Right renal pelvis (tissue), 4 donors: ENCODE measurements at regions not wholly inside any gene's neighbourhood (a gene's known extent, or its start where the extent isn't known, plus 50 kb on each side); places are given as distances from the start of the nearest gene placed in this dataset.

Experiments used
- DNase-seq, 4 donors: peaks; one replicate each; pipeline ENCODE4 v3.0.0-alpha.2; 2013; ENCODE audit warnings: low read depth in 4 of 4, low spot score in 3 of 4, missing footprints in 1 of 4

DNA sequence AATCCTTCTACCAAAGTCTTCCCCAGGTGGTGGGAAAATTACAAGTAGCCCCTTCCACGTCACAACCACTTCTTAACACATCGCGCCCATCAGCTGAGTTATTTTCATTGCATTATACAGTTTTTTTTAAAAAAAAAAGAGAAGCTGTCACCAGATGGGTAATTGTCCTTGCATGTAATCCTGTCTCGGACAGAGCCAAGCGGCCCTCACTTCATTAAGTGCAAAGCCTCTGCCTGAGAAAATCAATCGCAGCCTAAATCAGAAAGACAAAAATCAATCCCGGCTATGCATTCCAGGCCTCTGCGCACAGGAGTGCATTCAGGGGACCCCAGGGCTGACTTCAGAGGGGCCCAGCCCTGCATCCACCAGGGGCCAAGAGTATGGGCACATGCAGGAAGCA, 538.9 kb downstream of the NPHP4 start:
- DNase-seq, result no peak

DNA sequence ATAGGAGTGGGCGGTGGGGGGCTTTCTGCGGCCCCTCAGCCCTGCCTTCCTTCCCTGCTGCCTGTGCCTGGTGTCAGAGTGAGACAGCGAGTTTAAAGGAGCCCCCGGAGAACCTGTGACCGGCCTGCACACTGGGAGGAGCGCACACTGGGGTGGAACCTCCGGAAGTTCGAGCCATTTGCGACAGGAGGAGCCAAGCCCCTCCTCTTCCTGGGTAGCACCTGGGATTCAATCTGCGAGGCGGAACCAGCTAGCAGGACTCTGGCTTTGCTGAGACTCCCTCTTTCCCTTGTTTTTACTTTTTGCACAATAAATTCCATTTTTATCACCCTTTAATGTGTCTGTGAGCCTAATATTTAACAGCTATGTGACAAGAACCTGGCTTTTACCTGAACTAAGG, 540.6 kb downstream of the NPHP4 start:
- no peak for DNase-seq

DNA sequence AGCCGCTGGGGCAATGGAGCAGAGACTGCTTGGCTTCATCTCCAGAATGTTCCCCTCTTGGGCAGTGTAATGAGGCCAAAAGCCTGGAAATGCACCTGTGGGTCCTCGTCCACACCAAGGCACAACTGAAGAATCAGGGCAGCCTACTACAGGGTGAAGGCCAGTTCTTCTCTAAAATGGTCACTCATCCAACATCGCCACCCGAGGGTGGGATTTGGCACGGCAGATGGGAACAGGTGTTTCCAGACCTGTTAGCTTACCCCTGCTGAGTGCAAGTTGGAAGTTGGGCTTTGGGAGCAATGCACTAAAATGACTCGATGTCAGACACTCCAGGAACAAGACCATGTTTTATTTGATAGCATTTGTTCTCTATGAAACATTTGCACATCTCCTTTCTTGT, 543.7 kb downstream of the NPHP4 start:
- DNase-seq, result no peak

DNA sequence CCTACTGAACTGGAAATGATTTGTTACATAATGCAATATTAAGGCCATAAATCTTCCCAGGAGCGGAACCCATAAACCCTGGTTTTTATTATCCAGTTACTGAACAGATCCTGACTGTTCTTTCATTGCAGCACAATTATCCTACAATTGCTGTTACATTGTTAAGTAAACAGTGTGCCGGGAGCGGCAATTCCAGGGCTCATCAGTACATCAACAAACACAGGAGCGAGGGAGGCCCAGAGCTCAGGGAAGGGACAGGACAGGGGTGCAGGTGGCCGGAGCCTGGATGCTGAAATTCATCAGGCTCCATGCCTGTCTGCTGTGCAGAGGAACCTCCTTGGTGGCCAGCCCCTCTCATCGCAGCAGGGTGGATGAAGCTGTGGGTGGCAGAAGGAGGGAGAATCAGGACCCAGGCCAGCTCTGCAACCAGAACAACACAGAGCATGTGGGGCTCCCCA, 544.7 kb downstream of the NPHP4 start:
- no peak for DNase-seq

DNA sequence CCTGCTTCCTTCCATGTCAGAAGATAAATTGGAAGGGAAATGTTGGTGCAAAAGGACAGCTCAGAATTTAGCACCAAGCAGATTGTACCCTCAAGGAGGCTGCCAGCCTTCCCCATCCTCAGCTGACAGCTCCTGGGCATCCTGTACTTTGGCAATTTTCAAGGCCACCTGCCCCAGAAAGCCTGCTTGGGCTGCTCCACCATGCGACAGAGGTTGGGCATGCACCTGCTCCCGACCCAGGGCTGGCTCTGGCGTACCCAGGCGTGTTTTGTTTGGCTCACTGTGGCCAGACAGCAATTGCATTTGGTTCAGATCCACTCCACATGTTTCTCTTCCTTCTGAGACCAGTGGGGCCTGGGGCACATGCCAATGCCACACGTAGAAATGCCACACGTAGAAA, 547.8 kb downstream of the NPHP4 start:
- no peak for DNase-seq

DNA sequence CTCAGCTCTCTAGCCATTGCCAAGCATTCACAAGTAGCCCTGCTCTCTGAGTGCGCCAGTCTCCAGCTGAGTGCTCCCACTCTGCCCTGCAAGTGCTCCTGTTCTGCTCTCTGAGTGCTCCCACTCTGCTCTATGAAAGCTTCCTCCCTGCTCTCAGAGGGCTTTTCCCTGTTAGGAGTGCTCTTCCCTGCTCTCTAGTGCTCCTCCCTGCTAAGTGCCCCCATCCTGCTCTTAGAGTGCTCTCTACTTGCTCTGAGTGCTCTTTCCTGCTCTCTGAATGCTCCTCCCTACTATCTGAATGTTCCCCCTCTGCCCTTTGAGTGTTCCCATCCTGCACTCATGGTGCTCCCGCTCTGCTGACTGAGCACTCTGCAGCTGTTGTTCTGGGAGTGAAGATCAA, 555.4 kb downstream of the NPHP4 start:
- no peak for DNase-seq

DNA sequence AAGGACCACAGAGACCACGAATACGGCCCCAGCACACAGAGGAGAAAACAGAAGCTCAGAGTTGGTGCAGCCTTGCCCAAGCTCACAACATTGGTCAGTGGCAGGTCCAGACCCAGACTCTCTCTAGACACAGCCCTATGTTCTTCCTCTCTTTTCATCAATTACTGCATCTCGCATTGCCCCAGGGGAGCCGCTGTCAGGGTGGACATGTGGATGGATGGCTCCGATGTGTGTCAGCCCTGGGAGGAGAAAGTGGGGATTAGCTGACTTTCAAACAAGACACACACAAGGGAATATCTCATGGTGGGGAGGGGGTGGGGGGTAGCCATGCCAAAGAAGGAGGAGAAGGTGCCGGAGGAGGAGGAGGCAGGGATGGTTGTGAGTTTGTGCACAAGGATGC, 556.8 kb downstream of the NPHP4 start:
- no peak for DNase-seq

DNA sequence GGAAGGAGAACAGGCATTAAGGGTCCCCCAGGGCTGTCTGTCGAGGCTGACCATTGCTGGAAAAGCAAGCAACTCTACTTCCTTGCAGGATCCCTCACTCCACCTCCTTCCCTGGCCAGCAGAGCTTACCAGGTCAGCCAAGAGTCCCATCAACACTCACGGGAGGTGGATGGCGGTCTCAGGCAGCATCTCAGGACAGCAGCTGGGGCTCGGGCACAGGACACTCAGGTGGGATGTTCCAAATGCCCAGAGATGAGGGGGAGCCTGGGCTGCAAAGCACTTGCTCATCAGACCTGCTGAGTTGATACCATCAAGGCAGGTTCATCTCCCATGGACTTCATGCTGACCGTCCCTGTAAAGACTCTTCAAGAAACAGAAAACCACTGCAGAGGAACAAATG, 559.8 kb downstream of the NPHP4 start:
- no peak for DNase-seq

DNA sequence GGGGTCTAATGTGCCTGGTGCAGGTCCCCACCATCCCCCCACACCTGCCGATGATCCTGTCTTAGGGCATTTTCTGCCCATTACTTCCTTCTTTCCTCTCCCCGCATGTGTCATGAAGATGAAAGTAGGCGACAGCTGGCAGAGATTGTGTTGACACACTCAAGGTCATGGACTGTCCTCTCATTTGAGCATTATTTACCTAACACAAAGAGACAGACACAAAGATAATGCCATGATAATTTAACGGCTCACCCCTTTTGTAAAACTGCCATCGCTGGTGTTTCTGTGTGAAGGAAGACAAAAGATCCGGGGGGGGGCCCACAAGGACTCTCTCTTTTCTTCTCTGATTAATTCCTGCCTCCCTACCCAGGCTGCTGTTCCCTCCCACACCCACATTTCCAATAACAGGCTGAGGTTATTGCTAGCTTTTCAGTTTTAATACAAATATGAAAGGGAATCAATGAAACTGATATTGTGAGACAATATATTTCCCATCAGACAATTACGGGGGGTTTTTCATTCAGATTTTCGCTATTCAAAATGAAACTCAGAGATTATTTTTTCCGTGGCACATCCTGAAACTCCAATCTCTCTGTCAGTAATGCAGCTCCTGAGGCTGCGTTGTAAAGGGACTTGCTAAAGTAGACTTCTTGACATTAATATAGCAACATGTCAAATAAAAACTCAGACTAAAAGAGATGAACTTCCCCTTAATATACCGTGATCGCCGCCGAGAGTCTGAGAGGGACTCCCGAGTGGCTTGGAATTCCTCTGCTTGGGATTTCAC, 561.1 kb downstream of the NPHP4 start:
- DNase-seq, result no peak

DNA sequence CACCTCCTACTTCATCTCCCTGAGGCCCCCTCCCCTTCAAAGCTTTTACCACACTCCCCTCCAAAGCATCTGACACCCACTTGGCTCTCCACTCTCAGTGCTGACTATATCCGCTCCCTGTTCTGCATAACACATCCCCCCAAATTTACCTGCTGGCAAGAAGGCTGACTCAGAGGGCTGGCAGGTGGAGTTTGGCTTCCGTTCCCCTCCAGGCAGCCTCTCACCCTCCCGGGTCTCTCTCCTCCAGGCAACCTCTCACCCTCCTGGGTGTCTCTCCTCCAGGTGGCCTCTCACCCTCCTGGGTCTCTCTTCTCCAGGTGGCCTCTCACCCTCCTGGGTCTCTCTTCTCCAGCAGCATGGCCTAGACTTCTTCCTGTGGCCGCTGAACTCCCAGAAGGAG, 562.1 kb downstream of the NPHP4 start:
- no peak for DNase-seq

DNA sequence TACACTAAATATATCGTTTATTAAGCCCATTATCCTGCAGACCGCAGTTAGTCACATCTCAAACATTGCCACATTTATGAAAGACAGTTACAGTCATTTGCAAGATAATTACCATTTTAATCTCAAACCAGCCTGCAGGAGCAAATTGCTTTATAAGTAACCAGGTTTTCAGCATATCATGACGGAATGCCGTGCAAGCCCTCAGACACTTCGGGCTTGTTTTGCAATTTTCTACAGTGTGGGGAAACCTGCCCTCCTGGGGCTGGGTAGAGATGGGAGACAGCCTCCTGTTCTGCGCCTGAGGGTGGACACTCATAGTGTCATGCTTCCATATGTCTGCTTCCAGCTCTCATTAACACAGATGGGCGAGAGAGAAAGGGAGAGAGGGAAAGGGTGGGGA, 563.9 kb downstream of the NPHP4 start:
- no peak for DNase-seq

DNA sequence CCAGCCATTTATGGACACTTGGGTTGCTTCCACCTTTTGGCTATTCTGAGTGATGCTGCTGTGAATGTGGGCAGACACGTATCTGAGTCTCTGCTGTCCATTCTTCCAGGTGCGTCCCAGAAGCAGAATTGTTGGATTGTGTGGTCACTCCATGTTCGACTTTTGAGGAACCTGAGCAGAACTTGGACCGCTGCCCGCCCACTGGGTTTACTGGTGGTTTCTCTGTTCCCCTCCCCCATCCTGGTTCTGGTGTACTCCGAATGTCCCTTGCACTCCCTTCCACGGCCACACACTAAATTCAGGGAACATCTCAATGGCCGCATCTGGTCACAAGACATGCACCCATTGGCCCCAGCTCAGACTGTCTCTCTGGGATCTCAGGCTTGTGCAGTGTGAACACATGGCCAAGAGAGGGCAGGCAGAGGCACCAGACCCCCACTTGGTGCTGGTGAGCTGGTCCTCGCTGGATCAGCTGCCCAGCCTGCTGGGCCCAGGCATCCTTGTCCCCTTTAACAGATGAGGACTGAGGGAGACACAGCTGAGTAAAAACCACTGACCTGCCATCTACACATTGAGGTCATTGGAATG, 565.1 kb downstream of the NPHP4 start:
- DNase-seq, result no peak

DNA sequence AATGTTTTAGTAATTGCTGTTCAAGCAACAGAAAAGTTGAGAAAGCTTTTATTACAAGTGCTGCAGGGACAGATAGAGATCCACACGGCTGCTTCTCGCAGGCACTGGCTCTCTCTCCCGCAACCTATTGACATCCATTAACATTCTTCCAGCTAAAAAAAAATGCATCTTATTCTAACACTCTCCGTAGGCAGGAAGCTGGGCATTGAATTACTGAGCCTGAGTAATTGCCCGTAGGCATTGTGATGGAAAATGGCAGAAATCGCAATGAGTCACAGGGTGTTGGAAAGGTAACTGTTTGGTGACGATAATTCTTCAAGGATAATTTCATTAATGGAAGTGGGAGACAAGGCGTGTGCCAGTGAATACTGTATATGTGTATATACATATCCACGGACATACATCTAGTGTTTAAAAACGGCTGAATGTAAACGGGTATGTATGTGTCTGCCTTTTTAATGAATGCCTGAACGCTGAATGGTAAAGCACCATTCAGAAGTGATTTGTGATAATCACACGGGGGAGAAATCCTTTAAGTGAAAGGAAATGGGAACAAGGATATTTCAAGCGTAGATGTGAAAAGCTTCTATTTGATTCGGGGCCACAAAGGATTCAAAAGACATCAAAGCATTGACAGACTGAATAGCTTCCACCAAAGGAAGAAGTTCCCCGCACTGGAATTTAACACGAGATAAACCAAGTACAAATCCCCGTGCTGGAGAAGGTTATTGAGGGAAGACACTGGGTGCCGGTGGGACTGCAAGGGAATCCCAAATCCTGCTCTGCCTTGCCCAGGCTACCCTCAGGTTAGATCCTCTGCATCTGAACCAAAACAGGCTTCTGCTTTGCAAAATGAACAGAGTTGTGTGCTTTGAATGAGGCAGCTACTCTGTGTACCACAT, 567.2 kb downstream of the NPHP4 start:
- peak in 2 of 4 donors; percentile 22 to 43 for DNase-seq

DNA sequence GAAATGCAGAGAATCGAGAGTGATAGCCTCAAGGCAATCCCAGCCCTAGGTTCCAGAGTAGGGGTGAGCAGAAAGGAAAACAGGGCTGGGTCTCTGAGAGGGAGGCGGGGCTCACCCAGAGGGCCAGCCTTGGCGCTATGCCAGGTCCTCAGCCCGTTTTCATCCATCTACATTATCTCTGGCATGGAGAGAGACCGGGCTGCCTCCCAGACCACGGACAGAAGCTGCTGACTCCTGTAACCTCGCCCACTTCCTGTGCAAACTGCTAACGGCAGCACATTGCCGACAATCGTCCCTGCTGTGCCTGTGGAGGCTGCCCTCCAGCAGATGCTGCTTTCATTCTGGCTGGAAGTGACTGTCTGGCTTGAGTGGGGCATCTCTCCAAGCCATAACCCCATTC, 569.1 kb downstream of the NPHP4 start:
- DNase-seq, result no peak

DNA sequence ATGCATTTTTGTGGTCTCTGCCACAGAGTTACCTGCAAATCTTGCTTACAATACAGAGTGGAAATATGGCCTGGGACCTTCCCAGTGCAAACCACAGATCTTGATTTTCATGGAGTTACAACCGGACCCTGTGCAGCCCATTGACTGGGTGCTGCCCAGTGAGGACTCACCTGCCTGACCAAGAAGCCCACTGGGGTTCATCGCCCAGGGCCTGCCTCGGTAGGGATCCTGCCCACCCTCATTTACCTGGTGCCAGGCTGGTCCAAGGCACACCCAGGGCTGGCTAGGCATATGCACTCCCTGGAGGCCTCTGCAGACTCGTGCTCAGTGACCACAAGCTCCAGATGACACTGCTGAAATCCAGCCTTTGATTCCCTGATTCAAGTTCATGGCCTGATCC, 572.7 kb downstream of the NPHP4 start:
- no peak for DNase-seq

DNA sequence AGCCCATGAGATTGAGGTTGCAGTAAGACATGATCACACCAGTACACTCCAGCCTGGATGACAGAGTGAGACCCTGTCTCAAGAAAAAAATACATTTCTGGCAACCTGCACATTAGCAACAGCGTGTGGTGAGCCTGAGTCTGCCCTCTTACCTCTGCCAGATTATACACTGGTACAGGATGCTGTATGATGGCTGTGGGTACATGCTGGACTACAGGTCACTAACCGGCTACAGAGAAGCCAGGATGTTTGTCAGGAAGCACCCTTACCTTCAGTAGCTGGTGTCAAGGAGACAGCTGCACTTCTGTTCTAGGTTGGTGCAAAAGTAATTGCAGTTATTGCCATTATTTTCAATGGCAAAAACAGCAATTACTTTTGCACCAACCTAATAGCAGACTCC, 575.7 kb downstream of the NPHP4 start:
- no peak for DNase-seq

DNA sequence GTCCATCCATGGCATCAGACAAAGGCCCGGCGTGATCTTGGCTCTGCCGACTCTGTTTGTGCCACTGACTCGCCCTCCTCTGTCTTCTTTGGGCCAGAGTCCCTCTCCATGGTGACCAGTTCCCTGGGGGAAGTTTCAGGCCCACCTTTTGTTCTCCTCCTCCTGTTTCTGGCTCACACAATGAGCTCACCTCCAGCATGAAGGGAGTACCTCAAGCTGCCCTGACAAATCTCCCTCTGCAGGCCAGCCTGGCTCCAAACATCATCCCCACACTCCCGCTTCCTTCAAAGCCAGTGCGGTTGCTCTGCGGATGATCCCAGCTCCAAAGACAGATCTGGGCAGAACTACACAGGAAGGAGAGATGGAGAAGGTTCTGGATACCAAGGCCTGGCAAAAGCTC, 576.6 kb downstream of the NPHP4 start:
- DNase-seq, result no peak

DNA sequence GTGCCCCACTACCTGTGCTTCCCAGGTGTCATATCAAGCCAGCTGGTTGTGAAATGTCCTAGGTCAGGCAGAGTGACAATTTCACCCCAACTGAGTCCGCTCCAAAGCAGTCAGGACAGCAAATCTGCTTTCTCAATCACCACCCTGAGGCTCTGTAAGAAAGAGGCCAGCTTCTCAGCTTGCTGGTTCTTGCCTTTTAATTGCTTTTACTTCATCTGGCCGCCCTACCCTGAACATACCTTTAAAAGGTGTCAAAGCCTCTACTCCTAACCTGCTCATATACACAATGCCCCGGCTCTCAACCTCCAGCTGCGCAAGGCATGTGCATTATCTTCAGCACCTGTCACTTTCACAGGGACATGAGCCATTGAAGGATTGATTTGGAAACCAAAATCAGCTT, 581.6 kb downstream of the NPHP4 start:
- DNase-seq, result no peak

DNA sequence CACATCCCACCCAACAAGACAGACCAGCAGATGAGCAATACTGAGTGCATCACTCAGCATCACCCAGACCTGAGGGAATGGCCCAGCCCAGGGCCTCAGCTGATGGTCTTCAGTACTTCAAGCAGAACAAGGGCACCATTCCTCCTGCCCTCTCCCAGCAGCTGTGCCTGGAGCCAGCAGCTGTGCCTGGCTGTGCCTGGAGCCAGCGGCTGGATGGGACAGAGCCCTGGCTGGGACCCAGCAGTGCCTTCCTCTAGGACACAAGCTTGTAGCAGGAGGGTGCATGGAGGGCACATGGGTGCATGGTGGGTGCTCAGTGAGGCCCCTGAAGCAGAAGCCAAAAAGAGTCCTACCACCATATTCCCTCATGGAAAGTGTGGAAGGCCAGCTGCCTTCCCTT, 583.8 kb downstream of the NPHP4 start:
- DNase-seq, result no peak

DNA sequence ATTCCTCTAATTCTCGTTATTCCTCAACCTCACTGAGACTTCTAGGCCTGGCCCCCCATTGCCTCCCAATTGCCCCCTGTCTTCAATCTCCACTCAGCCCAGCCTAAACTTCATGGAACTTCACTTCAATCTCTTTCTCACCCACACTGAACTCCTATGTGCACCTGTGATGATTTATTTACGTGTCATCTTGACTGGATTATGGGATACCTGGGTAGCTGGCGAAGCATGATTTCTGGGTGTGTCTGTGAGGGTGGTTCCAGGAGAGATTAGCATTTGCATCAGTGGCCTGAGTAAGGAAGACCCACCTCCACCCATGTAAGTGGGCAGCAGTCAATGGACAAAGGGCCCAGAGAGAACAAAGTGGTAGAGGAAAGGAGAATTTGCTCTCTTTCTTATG, 587.0 kb downstream of the NPHP4 start:
- no peak for DNase-seq

DNA sequence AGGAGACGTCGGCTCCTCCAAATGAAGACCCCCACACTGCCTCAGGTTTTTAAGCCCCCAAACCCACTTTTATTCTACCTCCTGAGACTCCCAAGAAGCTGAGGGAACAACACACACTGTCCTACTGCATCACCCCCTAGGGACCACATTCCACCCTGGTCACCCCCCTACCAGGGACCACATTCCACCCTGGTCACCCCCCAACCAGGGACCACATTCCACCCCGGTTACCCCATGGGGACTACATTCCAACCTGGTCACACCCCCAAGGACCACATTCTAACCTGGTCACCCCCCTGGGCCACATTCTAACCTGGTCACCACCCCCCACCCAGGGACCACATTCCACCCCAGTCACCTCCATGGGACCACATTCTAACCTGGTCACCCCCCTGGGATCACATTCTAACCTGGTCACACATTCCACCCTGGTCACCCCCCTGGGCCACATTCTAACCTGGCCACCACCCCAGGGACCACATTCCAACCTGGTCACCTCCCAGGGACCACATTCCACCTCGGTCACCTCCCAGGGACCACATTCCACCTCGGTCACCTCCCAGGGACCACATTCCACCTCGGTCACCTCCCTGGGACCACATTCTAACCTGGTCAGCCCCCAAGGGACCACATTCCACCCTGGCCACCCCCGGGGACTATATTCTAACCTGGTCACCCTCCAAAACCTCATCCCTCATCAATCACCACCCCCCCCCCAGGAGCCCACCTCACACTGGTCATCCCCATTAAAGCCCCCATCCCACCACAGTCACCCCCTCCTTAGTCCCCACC, 587.6 kb downstream of the NPHP4 start:
- no peak for DNase-seq
